IMR-90 (cell line): ENCODE measurements at regions not wholly inside any gene's neighbourhood (a gene's known extent, or its start where the extent isn't known, plus 50 kb on each side); places are given as distances from the start of the nearest gene placed in this dataset.

ENCODE experiments used
- BHLHE40 ChIP-seq: fragments of 150-350 bp; IDR thresholded peaks from 2 replicates; pipeline ENCODE4 v1.6.1; 2016; ENCODE audit warnings: mild to moderate bottlenecking, low read depth, low read length
- CTCF ChIP-seq: conservative IDR thresholded peaks from 2 replicates; pipeline ENCODE4 v1.5.1; 2012; ENCODE audit warnings: mild to moderate bottlenecking, low read depth, low read length, improper control_type of control experiment
- MAFK ChIP-seq: IDR thresholded peaks from 2 replicates; pipeline ENCODE4 v1.6.1; 2012; ENCODE audit warnings: low read depth, low read length, improper control_type of control experiment

- TF ChIP-seq CTCF = no peak
- TF ChIP-seq MAFK = no peak
- TF ChIP-seq BHLHE40 = no peak
Observed at GRCh38 chr10:64601298-64601697, 1080.1 kb downstream of the REEP3 start.
